HEK293T (cell line): ENCODE measurements at regions not wholly inside any gene's neighbourhood (a gene's known extent, or its start where the extent isn't known, plus 50 kb on each side); places are given as distances from the start of the nearest gene placed in this dataset.

Experiments used
- CTCF ChIA-PET: fragments of 350-600 bp; formaldehyde crosslinking; extraction: SDS; loops from one replicate; lab custom pipeline; 2021; ENCODE audit warnings: antibody characterized with exemption, inconsistent platforms; lab: Yijun Ruan, JAX
- POLR2A ChIA-PET: fragments of 350-600 bp; formaldehyde crosslinking; extraction: SDS; loops from one replicate; lab custom pipeline; 2020; ENCODE audit warnings: antibody characterized with exemption, inconsistent platforms; lab: Yijun Ruan, JAX
- DNase-seq: peaks from one replicate; pipeline ENCODE4 v3.0.0; 2012; ENCODE audit warnings: mixed read lengths; ENCODE audit errors: extremely low spot score
- ARNT ChIP-seq: fragments of 450-650 bp; IDR thresholded peaks from 2 replicates; pipeline ENCODE4 v1.6.1; 2017; ENCODE audit warnings: mild to moderate bottlenecking
- BHLHE40 ChIP-seq: fragments of 450-650 bp; IDR thresholded peaks from 2 replicates; pipeline ENCODE4 v1.6.1; 2016; ENCODE audit warnings: mild to moderate bottlenecking, moderate library complexity, borderline replicate concordance
- CTBP1 ChIP-seq: fragments of 450-650 bp; IDR thresholded peaks from 2 replicates; pipeline ENCODE4 v1.6.1; 2016; ENCODE audit warnings: borderline replicate concordance
- ELF4 ChIP-seq: fragments of 450-650 bp; IDR thresholded peaks from 2 replicates; pipeline ENCODE4 v1.6.1; 2017; ENCODE audit warnings: antibody characterized with exemption
- FOXA1 ChIP-seq: fragments of 450-650 bp; IDR thresholded peaks from 2 replicates; pipeline ENCODE4 v1.6.1; 2016; ENCODE audit warnings: mild to moderate bottlenecking
- FOXK2 ChIP-seq: fragments of 450-650 bp; IDR thresholded peaks from 2 replicates; pipeline ENCODE4 v1.6.1; 2016; ENCODE audit warnings: mild to moderate bottlenecking
- FOXM1 ChIP-seq: fragments of 450-650 bp; IDR thresholded peaks from 2 replicates; pipeline ENCODE4 v1.6.1; 2017; ENCODE audit warnings: mild to moderate bottlenecking, borderline replicate concordance
- HDGF ChIP-seq: fragments of 450-650 bp; IDR thresholded peaks from 2 replicates; pipeline ENCODE4 v1.6.1; 2017; ENCODE audit warnings: antibody characterized with exemption, borderline replicate concordance
- L3MBTL2 ChIP-seq: fragments of 450-650 bp; conservative IDR thresholded peaks from 2 replicates; pipeline ENCODE4 v1.6.1; 2016; ENCODE audit warnings: mild to moderate bottlenecking
- LEF1 ChIP-seq: fragments of 450-650 bp; IDR thresholded peaks from 2 replicates; pipeline ENCODE4 v1.6.1; 2017; ENCODE audit warnings: mild to moderate bottlenecking, borderline replicate concordance
- NFRKB ChIP-seq: fragments of 450-650 bp; IDR thresholded peaks from 2 replicates; pipeline ENCODE4 v1.6.1; 2016; ENCODE audit warnings: mild to moderate bottlenecking, moderate library complexity
- SP1 ChIP-seq: fragments of 450-650 bp; IDR thresholded peaks from 2 replicates; pipeline ENCODE4 v1.6.1; 2017
- SUZ12 ChIP-seq: fragments of 450-650 bp; IDR thresholded peaks from 2 replicates; pipeline ENCODE4 v1.6.1; 2016; ENCODE audit warnings: mild to moderate bottlenecking
- TARDBP ChIP-seq: fragments of 450-650 bp; IDR thresholded peaks from 2 replicates; pipeline ENCODE4 v1.6.1; 2016
- ZNF384 ChIP-seq: fragments of 450-650 bp; IDR thresholded peaks from 2 replicates; pipeline ENCODE4 v1.6.1; 2016
- TF ChIP-seq, protein P1 (sequence below): fragments of 450-650 bp; IDR thresholded peaks from 2 replicates; pipeline ENCODE4 v1.6.1; 2016

DNA sequence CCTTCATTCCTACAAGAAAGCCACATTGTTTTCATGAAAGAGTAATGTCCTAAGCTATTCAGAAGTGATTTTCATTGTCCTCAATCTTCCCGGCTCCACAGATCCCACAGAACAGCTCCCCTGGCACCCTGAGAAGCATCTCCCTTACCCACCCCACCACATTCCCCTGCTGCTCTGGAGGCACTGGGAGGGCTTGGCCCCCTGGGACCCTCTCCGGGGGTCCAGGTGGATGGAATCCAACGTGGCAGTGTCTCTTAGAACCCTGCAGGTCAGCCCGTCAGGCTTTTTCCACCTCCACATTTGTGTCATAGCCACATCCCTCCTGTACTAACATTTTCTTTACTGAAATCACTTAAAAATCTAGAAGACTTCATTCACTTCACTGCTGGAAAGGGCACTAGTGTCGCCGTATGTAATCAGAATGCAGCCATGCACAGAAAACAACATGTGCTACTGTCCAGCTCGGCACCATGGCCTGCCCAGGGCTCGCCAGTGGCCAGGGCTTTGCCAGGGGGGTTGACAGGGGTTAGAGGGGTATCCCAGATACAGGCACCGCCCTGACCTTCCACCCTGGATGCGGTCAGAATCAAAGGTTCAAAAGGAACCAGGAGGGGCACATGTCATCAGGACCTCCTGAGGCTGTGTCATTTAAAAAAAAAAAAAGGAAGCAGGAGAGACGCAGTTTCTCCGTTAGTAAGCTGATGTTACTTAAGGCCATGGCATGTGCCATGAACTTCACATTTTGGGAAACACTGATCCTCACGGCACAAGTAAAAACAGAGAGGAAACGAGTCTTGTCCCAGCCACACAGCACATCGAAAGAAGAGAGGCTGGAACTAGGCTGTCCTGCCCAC, 106.3 kb downstream of the LSM3 start:
- CTCF ChIA-PET, result no interaction called here
- no peak for DNase-seq

DNA sequence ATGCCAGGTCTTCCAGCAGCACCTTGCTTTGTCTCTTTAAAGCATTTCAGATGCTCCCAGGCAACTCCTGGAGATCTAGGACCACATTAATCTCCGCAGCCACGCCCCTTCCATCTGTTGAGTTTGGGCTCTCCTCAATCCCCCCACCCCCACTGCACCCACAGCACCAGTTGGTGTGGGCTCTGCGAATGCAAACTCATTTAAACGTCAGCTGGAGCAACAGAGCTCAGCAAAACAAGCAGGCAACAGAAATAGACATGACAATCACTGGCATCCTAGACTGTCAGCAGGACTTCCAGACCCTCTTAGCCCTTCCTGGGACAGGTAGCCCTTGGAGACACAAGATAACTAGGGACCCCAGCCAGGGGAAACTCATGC, 106.9 kb downstream of the LSM3 start:
- POLR2A ChIA-PET, result no interaction called here
- DNase-seq, result no peak
- no peak for TF ChIP-seq SUZ12
- TF ChIP-seq, protein P1, sequence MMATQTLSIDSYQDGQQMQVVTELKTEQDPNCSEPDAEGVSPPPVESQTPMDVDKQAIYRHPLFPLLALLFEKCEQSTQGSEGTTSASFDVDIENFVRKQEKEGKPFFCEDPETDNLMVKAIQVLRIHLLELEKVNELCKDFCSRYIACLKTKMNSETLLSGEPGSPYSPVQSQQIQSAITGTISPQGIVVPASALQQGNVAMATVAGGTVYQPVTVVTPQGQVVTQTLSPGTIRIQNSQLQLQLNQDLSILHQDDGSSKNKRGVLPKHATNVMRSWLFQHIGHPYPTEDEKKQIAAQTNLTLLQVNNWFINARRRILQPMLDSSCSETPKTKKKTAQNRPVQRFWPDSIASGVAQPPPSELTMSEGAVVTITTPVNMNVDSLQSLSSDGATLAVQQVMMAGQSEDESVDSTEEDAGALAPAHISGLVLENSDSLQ, result no peak
- no peak for TF ChIP-seq FOXA1
- TF ChIP-seq LEF1, result no peak
- no peak for TF ChIP-seq FOXM1
- TF ChIP-seq BHLHE40, result no peak
- no peak for TF ChIP-seq TARDBP
- TF ChIP-seq NFRKB, result no peak
- no peak for TF ChIP-seq CTBP1
- TF ChIP-seq ARNT, result no peak
- no peak for TF ChIP-seq ZNF384

More for the DNA sequence above, 106.3 kb downstream of the LSM3 start:
- TF ChIP-seq TARDBP (no peak), CTBP1 (no peak), ARNT (no peak), SP1 (no peak), FOXM1 (no peak), FOXA1 (no peak), SUZ12 (no peak), BHLHE40 (no peak), ZNF384 (no peak), FOXK2 (no peak), ELF4 (no peak), LEF1 (no peak), NFRKB (no peak), HDGF (no peak)
- TF ChIP-seq, protein P1, result no peak
- POLR2A ChIA-PET, result interaction anchor here (0.6 kb wide), 1 partner anchor 92 kb away, joined by 3 read pairs; no protein-coding TSS in a partner anchor

DNA sequence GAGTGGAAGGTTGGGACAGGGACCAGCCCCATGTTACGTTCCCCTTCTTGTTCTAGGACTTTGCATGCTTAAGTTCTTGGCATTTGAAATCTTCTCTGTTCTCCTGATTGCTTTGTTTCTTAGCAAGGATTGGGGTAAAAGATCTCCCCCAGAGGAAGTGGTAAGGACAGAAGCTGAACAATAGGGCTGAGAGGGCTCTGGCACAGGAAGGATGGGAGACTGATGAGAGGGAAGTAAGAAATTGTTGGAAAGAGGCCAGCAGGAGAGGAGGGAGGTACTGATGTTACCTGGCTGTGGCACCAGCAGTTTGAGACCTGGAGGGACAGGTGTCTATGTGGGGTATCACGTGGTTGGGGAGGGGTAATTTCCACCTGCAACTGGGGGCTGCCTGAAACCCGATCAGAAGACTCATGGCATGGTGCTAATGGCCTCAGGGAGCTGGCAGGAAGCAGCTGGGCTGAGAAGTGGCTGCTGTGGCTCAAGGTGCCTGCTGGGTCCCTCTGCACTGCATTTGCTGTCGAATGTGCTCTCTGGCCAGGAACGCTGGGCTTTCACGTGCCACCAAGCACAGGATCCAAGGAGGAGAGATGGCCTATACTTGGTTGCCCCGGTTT, 108.4 kb downstream of the LSM3 start:
- no peak for TF ChIP-seq SP1
- no peak for TF ChIP-seq L3MBTL2
- no peak for TF ChIP-seq CTBP1
- TF ChIP-seq FOXM1, result no peak
- no peak for TF ChIP-seq HDGF
- TF ChIP-seq FOXA1, result no peak
- no peak for TF ChIP-seq SUZ12
- no peak for TF ChIP-seq ZNF384
- TF ChIP-seq TARDBP, result no peak
- no peak for TF ChIP-seq NFRKB
- no peak for TF ChIP-seq BHLHE40
- TF ChIP-seq, protein P1, result no peak
- TF ChIP-seq ELF4, result no peak
- no peak for TF ChIP-seq ARNT
- no peak for TF ChIP-seq LEF1
- TF ChIP-seq FOXK2, result no peak
- DNase-seq, result no peak
- CTCF ChIA-PET, result no interaction called here
- POLR2A ChIA-PET, result no interaction called here

More for the DNA sequence above, 106.9 kb downstream of the LSM3 start:
- CTCF ChIA-PET, result no interaction called here

DNA sequence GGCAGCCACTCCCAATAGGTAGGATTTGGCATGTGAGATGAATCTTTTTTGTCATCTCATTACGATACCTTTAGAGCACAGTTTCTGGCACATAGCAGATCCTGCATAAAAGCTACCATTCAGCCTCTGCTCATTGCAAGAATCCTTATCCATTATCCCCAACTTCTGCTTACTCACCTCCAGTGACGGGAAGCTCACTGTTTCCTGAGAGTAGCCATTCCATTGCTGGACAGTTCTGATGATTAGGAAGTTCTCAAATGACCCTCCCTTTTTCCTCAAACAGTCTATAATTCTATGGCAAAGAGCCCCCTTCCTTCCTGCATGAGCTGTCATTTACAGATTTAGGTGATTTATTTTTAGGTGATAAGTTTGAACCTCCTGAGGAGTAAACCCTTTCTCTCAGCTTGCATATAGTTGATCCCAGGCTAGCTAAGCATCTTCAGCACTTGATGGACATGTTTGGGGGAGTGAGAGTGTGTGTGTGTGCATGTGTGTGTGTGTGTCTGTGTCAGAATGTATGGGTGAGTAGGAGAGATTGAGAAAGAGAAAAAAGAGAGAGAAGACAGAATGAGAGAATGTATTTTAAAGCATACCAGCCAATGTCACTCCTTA, 109.7 kb downstream of the LSM3 start:
- CTCF ChIA-PET, result interaction anchor here (0.9 to 1.4 kb wide), 2 partner anchors 9 to 85 kb away, joined by 3 to 6 read pairs; no protein-coding TSS in a partner anchor
- no peak for DNase-seq
- TF ChIP-seq NFRKB (no peak), L3MBTL2 (no peak), TARDBP (no peak), SP1 (no peak), SUZ12 (no peak), HDGF (no peak), FOXM1 (no peak), CTBP1 (no peak), LEF1 (no peak)
- TF ChIP-seq, protein P1, result no peak
- POLR2A ChIA-PET, result no interaction called here
